HTR-8/SVneo (cell line): ENCODE measurements at regions not wholly inside any gene's neighbourhood (a gene's known extent, or its start where the extent isn't known, plus 50 kb on each side); places are given as distances from the start of the nearest gene placed in this dataset.
"Not testable (repeated sequence)": the region's sequence is repeated elsewhere in the genome, so short reads cannot be mapped to it uniquely, and the experiment has no call there.

Experiments
- DNase-seq: peaks from one replicate; pipeline ENCODE4 v3.0.0; 2011; ENCODE audit warnings: low spot score, mixed read lengths; ENCODE audit not compliant: insufficient read length
- FAIRE-seq: peaks from 2 replicates; lab custom pipeline; 2011; peaks lifted over from hg19 to GRCh38; lab: Jason Lieb, UNC

- DNase-seq (no peak), FAIRE-seq (no peak)
These were observed 560.2 kb downstream of the DACH1 start for GRCh38 chr13:71306821-71307220.

- DNase-seq (no peak), FAIRE-seq (no peak)
These were observed 562.1 kb downstream of the DACH1 start for GRCh38 chr13:71304861-71305260.

GRCh38 chr13:71303144-71303543 is 563.9 kb downstream of the DACH1 start:
- FAIRE-seq (no peak), DNase-seq (no peak)

- FAIRE-seq: no peak
- DNase-seq: no peak
These were observed 566.4 kb downstream of the DACH1 start for GRCh38 chr13:71300602-71301001.

- DNase-seq (no peak), FAIRE-seq (no peak)
These were observed 575.2 kb downstream of the DACH1 start for GRCh38 chr13:71291842-71292146.

- DNase-seq (no peak), FAIRE-seq (no peak)
These were observed 575.8 kb downstream of the DACH1 start for GRCh38 chr13:71290963-71291841.

- FAIRE-seq: not testable (repeated sequence)
These were observed 577.0 kb downstream of the DACH1 start for GRCh38 chr13:71289980-71290379.

GRCh38 chr13:71285700-71286099 is 581.3 kb downstream of the DACH1 start:
- no peak for DNase-seq
- FAIRE-seq: no peak

More at GRCh38 chr13:71289980-71290379, 577.0 kb downstream of the DACH1 start:
- DNase-seq: not testable (repeated sequence)

- DNase-seq (no peak), FAIRE-seq (no peak)
These were observed 588.5 kb downstream of the DACH1 start for GRCh38 chr13:71278512-71278911.

- FAIRE-seq: no peak
- DNase-seq: no peak
These were observed 591.9 kb downstream of the DACH1 start for GRCh38 chr13:71274923-71275608.

GRCh38 chr13:71261256-71261655 is 605.7 kb downstream of the DACH1 start:
- FAIRE-seq: no peak
- DNase-seq: no peak

GRCh38 chr13:71260246-71260645 is 606.8 kb downstream of the DACH1 start:
- FAIRE-seq: no peak
- no peak for DNase-seq

- no peak for FAIRE-seq
- DNase-seq: no peak
These were observed 611.4 kb downstream of the DACH1 start for GRCh38 chr13:71255633-71256032.

GRCh38 chr13:71254384-71254783 is 612.6 kb downstream of the DACH1 start:
- DNase-seq (no peak), FAIRE-seq (no peak)

- DNase-seq (no peak), FAIRE-seq (no peak)
These were observed 614.8 kb downstream of the DACH1 start for GRCh38 chr13:71252184-71252704.

GRCh38 chr13:71251292-71251951 is 615.6 kb downstream of the DACH1 start:
- DNase-seq (no peak), FAIRE-seq (no peak)

GRCh38 chr13:71249011-71249410 is 618.0 kb downstream of the DACH1 start:
- FAIRE-seq (no peak), DNase-seq (no peak)

- no peak for FAIRE-seq
- DNase-seq: no peak
These were observed 622.8 kb downstream of the DACH1 start for GRCh38 chr13:71244161-71244560.

GRCh38 chr13:71242201-71242600 is 624.8 kb downstream of the DACH1 start:
- DNase-seq (no peak), FAIRE-seq (no peak)

- FAIRE-seq (no peak), DNase-seq (no peak)
These were observed 626.1 kb downstream of the DACH1 start for GRCh38 chr13:71240911-71241310.

- FAIRE-seq (no peak), DNase-seq (no peak)
These were observed 629.7 kb downstream of the DACH1 start for GRCh38 chr13:71237332-71237731.
